ENCODE measurements at regions not wholly inside any gene's neighbourhood (a gene's known extent, or its start where the extent isn't known, plus 50 kb on each side); places are given as distances from the start of the nearest gene placed in this dataset.

- FAIRE-seq: no peak
- no peak for DNase-seq (ENCODE audit: low spot score)
Measured at GRCh38 chr22:48575618-48576332, 1251.9 kb downstream of the BRD1 start.

DNA sequence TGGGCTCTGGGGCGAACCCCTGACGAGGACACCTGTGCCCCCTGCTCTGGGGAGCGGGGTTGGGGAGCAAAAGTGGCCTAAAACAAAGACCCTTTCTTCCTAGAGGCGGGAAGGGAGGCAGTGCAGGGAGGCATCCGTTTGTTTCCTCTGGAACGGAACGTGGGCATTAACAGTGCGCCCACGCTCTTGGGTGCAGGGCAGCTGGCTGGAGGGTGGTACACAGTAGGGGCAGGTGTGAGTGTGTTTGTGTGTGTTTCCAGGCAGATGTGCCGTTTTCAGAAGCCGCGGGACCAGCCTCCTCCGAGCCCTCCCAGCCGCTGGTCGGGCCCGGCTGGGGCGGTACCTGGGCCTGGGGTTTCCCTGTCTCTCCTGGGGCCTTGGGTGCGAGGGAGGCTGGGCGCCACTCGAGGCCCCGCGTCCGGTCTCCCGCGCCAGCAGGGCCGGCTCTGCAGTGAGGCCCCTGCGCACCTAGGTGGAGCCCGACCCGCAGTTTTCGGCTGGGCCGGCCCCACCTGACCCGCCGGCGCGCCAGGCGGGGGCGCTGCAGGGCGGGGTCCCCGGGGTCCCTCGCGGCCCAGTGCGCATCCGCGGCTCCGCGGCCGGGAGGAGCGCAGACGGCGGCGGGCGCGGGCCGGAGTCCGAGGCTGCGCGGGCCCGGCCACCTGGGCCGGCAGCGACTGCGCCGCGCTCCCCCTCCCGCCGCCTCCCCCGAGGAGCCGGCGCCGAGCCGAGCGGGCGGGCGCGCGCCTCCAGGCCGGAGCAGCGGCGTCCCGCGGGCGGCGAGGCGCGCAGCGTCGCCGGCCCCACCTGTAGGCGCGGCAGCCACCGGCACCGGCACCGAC lies 1252.7 kb downstream of the BRD1 start:
- FAIRE-seq (no peak), DNase-seq (ENCODE audit: low spot score) (no peak)

GRCh38 chr22:48573766-48574165 lies 1253.9 kb downstream of the BRD1 start:
- DNase-seq (ENCODE audit: low spot score) (no peak), FAIRE-seq (no peak)

GRCh38 chr22:48572951-48573350 lies 1254.7 kb downstream of the BRD1 start:
- FAIRE-seq (no peak), DNase-seq (ENCODE audit: low spot score) (no peak)

DNA sequence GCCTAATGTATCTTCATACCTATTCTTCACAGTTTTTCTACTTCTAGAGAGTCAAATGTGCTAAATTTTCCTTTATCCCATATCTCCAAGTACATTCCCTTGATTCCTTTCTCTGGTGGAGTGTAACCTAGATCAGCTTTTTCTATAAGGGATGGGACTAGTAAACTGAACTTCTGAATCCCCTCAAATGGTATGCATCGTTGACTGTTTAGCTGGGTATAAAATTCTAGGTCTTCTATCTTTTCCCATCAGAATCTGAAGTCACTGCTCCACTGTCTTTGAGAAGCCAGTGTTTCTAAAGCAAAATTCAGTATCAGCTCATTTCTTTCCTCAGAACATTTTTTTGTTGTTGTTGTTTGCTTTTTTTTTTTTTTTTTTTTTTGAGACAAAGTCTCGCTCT lies 1256.8 kb downstream of the BRD1 start:
- no peak for FAIRE-seq
- DNase-seq (ENCODE audit: low spot score): no peak

GRCh38 chr22:48569476-48570233 lies 1258.0 kb downstream of the BRD1 start:
- no peak for DNase-seq (ENCODE audit: low spot score)
- FAIRE-seq: no peak

GRCh38 chr22:48568736-48569330 lies 1258.8 kb downstream of the BRD1 start:
- no peak for FAIRE-seq
- DNase-seq (ENCODE audit: low spot score): no peak

DNA sequence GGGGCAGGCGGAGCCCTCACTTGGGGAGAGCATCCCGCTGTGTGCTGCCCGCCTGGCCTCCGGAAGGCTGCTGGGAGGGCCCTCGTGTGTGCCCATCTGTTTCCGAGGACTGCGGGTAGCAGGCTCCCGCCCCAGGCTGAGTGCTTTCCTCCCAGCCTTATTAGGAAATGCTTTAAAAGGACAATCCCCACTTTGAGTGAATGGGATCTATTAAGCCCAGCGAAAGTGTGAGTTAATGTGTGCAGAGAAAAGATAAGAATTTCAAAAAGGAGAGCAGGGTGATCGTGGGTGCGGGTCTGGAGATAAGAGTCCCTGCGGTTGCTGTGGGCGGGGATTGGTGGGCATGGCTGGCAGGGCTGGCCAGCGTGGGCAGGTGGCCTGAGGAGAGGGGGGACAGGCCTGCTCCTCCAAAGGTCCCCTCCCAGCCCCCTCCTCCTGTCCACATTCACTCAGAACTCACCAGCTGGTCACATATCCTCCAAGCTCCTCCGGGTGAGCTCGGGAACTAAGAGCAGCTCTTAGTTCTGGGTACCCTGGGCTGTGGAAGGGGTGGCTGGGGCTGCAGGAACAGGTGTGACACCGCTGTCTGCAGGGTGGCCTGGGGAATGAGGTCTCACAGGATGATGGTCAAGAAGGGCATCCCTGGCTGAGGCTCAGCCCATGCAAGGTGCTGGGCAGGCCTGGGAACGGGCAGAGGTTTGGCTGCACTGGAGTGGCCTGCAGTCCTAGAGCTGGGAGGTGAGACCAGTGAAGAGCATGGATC lies 1260.3 kb downstream of the BRD1 start:
- FAIRE-seq: no peak

GRCh38 chr22:48566741-48567140 lies 1260.9 kb downstream of the BRD1 start:
- FAIRE-seq (no peak), DNase-seq (ENCODE audit: low spot score) (no peak)

More for the DNA sequence above, 1260.3 kb downstream of the BRD1 start:
- no peak for DNase-seq (ENCODE audit: low spot score)

- FAIRE-seq (no peak), DNase-seq (ENCODE audit: low spot score) (no peak)
Measured at GRCh38 chr22:48565901-48566501, 1261.7 kb downstream of the BRD1 start.

DNA sequence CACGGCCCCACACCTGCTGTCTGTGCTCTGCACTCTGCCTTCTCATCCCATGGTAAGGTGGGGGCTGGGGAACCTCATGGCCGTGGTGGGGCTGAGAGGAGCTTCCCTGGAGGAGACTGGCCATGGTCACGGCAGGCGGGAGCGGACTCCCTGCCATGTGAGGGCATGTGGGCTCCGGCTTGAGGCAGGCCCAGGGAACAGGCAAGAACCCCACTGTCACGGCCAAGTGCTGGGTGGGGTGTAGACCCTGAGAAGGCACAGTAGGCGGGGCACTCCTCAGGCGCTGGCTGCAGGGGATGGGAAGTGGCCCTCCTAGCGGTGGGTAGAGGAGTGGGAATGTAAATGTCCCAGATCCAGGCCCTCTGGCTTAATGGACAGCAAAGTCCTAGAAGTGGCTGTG lies 1262.7 kb downstream of the BRD1 start:
- DNase-seq (ENCODE audit: low spot score): no peak
- FAIRE-seq: no peak

GRCh38 chr22:48563966-48564330 lies 1263.7 kb downstream of the BRD1 start:
- FAIRE-seq: no peak
- no peak for DNase-seq (ENCODE audit: low spot score)

DNA sequence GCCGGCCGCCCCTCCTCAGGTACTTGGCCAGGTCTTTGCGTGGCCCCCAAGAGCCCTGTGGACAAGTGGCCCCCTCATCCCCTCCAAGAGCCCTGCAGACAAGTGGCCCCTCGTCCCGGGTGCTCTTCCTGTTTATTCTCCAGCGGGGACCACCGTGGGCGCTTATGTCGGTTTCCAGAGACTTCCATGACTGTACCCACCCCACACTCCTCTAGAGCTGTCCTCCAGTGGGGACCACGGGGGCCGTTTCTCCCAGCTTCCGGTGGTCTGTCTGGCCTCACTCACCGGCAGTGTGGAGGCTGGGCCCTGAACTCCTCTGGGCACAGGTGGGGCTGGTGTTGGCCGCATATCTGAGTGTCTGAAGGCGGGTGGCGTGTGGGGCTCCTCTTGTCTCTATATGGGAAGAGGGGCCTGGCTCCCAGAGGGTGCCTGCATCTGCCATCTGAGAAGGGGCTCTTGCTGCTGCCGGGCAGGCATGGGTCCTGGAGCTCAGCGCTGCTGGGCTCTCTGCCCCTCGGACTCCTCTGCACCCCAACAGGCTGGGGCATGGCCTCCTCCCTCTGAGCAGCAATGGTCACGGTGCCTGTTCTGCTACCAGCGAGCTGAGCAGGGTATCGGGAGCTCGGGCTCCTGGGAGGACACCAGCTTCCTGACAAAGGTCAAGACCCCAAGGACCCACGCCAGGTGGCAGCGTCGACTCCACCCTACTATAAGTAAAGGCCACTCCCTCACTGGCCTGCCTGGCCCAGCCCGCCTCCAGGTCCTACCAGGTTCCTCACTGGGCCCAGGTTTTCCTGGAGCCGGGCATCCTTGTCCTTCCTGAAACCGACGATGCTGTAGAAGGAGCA lies 1264.3 kb downstream of the BRD1 start:
- FAIRE-seq: no peak

DNA sequence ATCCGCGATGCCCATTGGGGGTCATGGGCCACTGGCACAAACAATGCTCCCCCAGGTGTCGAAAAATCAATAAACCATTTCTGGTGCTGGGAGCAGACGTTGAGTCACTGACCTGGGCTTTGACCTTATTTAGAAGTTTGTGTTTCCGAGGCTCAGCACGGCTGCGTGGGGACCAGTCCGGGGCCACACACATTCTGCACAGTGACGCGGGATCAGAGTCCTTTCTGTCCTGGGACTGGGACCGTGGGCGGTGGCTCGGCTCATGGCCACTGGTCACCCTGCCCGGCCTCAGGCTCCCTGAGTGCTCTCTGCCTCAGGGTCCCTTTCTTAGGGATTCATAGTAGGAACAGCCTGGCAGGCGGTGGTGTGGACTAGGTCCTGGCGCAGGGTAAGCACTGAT lies 1266.0 kb downstream of the BRD1 start:
- FAIRE-seq (no peak), DNase-seq (ENCODE audit: low spot score) (no peak)

More for the DNA sequence above, 1264.3 kb downstream of the BRD1 start:
- no peak for DNase-seq (ENCODE audit: low spot score)

DNA sequence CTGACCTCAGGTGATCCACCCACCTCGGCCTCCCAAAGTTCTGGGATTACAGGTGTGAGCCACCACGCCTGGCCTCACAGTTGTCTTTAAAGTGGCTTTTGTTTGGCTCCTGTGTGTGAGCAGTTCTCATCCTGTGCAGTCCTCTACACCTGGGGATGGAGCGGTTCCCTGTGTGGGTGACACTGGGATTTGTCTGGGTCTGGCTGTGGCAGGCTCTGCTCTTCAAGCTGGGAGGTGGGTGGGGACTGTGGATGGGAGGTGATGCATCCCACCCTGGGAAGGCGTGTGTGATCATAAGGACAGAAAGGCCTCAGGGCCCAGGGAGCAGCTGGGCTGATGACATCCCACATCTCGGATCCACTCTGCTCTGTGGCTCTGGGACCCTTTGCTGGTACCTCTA lies 1266.8 kb downstream of the BRD1 start:
- DNase-seq (ENCODE audit: low spot score) (no peak), FAIRE-seq (no peak)

DNA sequence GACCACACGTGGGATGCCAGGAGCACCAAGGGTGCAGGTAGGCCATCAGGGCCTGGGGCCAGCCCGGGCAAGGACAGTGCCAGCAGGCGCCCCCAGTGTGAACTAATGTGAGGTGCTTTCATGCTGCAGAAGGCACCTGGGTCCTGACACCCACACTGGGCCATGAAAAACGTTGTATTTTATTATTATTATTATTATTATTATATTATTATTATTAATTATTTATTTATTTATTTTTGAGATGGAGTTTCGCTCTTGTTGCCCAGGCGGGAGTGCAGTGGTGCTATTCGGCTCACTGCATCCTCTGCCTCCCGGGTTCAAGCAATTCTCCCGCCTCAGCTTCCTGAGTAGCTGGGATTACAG lies 1267.3 kb downstream of the BRD1 start:
- FAIRE-seq (no peak), DNase-seq (ENCODE audit: low spot score) (no peak)

DNA sequence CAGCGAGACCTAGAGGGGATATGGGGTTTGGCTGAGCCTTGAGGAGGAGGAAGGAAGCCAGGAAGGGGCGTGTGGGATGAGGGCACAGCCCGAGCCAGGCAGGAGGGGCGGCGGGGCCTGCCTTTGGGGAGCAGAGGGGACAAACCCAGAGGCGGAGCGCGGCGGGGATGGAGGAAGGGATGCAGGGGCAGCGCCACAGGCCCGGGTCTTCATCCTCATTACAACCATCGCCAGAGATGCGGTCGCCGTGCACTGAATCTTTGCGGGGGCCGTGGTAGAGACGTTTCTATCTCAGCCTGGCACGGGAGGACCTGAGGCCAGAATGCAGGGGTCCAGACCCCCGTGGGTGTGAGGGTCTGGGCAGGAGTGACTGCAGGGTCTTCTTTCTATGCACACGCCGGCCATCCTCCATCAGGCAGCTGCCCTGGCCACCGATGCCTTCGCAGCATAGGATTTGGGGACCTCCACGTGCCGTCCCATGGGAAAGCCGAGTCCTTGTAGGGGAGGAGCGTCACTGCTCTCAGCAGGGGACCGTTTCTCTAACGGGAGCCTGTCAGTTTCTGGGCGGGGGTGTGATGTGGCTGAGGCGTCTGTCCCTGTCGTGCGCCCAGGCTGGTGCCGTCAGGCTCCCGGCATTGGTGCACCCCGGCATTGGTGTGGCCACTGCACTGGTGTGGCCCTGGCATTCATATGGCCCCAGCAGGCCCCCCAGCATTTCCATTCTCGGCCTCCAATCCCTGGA lies 1267.9 kb downstream of the BRD1 start:
- DNase-seq (ENCODE audit: low spot score) (no peak), FAIRE-seq (no peak)

DNA sequence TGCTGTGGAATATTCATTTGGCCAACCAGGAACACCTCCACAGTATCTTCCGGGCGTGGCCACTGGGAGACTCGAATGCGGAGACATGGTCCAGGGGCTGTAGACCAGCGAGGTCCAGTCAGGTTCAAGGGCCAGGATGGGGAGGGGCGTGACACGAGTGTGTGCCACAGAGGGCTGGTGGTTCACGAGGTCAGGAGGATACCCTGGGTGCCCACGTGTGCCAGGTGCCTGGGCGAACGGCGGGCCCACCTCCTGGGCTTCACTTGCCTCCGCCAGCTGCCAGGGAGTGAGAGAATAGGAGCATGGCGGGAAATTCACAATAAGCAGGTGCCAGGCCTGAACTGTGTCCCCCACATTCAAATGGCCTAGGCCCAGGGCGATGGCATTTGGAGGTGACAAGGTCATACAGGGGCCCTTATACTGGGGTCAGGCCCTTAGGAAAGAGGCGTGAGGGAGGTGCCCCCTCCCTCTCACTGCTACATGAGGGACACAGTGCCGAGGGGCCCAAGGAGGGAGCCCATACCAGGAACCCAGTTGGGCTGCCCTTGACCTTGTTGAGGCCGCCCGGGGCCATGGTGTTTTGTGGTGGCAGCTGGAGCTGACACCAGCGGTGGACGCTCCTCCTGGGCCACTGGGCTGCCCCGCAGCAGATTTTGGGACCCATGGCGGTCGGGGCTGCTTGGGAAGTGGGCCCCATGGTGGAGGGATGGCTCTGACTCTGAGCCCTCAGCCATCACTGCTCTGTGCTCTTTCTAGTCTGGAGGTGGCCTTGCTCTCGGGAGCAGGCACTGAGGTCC lies 1268.9 kb downstream of the BRD1 start:
- no peak for DNase-seq (ENCODE audit: low spot score)
- FAIRE-seq: no peak

All from RCC 7860 (cell line).